ENCODE measurements at regions not wholly inside any gene's neighbourhood (a gene's known extent, or its start where the extent isn't known, plus 50 kb on each side); places are given as distances from the start of the nearest gene placed in this dataset.

DNA sequence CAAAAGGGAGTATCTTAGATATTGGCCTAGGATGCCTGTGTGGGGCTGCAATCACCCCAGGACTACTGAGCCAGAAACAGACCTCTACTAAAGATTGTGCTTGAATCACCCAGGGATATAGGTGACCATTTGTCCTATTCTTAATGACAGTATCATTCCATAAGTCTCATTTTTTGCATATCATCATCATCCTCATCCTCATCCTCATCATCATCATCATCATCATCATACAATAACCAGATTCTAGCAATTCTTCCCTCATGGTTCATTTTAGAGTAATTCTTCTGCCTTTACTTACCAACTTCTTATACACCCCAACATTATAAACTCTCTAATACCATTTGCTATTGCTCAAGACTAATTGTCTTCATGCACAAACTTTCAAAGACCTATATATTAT lies 226.6 kb downstream of the B3GLCT start:
- Histone ChIP-seq H3K4me3 (ENCODE audit: low read depth, low read length, poor library complexity, severe bottlenecking) (no peak overlapping the region), H4K20me1 (ENCODE audit: insufficient read depth, low read length) (no peaks in the 10 kb centered on the region), H3K9me3 (ENCODE audit: low read length) (no peaks in the 10 kb centered on the region), H3K4me2 (ENCODE audit: low read length) (no peak overlapping the region), H3K4me1 (ENCODE audit: insufficient read depth, low read length, poor library complexity, severe bottlenecking) (peaks cover 9% of the 10 kb centered on the region), H3K79me2 (ENCODE audit: insufficient read depth, low read depth, low read length) (no peaks in the 10 kb centered on the region), H2AFZ (ENCODE audit: low read length) (no peak overlapping the region), H3K9me2 (ENCODE audit: insufficient read depth, low read length) (no peaks in the 10 kb centered on the region), H3K36me3 (ENCODE audit: insufficient read depth, low read length) (no peaks in the 10 kb centered on the region), H3K27ac (ENCODE audit: low read depth, low read length, poor library complexity, severe bottlenecking) (no peak overlapping the region)
- intact Hi-C loops (cut with micrococcal nuclease; ENCODE audit: unreplicated experiment) = no loop called here
- CTCF ChIA-PET (ENCODE audit: unreplicated experiment) = no interaction called here
- no peak for DNase-seq (ENCODE audit: low spot score)
- TF ChIP-seq, protein P1, sequence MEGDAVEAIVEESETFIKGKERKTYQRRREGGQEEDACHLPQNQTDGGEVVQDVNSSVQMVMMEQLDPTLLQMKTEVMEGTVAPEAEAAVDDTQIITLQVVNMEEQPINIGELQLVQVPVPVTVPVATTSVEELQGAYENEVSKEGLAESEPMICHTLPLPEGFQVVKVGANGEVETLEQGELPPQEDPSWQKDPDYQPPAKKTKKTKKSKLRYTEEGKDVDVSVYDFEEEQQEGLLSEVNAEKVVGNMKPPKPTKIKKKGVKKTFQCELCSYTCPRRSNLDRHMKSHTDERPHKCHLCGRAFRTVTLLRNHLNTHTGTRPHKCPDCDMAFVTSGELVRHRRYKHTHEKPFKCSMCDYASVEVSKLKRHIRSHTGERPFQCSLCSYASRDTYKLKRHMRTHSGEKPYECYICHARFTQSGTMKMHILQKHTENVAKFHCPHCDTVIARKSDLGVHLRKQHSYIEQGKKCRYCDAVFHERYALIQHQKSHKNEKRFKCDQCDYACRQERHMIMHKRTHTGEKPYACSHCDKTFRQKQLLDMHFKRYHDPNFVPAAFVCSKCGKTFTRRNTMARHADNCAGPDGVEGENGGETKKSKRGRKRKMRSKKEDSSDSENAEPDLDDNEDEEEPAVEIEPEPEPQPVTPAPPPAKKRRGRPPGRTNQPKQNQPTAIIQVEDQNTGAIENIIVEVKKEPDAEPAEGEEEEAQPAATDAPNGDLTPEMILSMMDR (conservative IDR thresholded peaks at IDR 0.05; ENCODE audit: low read length) = no peak
- TF ChIP-seq EZH2phosphoT487 (IDR thresholded peaks at IDR 0.05; ENCODE audit: borderline replicate concordance, low read depth, low read length) = no peak
- POLR2A ChIA-PET = interaction anchor here (0.9 to 1.0 kb wide), 4 partner anchors 12 to 190 kb away, joined by 3 to 4 read pairs (median 3); no protein-coding TSS in a partner anchor
- BruUV-seq (replicated peaks) = no TSS peak

DNA sequence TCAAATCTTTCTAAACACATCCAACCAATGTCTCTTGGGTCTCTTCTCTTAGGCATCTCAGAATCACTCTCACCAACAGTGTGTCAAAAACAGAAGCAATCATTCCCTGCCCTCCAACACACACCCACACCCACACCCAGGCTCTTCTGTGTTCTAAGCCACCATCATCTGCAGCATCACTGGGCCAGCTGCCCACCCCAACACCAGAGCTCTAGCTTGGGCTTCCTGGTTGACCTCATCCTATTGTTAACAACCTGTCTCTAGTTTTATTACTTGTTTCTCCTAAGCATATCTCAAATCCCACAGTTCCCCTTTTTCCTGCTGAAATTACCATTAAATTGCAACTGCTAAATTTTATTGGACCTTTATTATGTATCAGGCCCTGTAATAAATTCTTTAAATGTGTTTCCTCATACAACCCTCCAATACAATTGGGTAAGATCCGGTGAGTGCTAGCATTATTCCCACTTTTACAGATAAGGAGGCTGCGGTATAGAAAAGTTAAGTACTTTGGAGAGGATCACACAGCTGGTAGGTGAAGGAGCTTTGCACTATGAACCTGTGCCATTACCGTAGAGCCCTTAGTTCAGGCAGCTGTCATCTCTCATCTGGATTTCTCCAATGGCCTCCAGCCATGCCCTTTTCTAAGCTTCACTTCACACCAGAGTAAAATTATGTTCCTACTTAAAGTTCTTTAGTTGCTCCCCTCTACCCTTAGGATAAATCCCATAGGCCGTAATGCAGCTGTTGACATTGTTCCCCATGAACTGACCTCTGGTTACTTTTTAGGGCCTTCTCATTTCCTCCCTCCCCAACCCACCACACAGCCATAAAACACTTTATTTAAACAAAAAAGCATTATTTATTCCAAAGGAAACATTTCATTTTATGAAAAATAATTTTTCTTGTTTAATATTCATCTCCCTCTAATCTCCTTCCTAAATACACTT lies 227.7 kb downstream of the B3GLCT start:
- intact Hi-C loops (cut with micrococcal nuclease; ENCODE audit: unreplicated experiment) = no loop called here
- H3K4me3 ChIP-seq (ENCODE audit: low read depth, low read length, poor library complexity, severe bottlenecking) = no peak overlapping the region
- H2AFZ ChIP-seq (ENCODE audit: low read length) = no peak overlapping the region
- no peak overlapping the region for H3K4me2 ChIP-seq (ENCODE audit: low read length)
- TF ChIP-seq, protein P1 (conservative IDR thresholded peaks at IDR 0.05; ENCODE audit: low read length) = no peak
- TF ChIP-seq EZH2phosphoT487 (IDR thresholded peaks at IDR 0.05; ENCODE audit: borderline replicate concordance, low read depth, low read length) = no peak
- H3K79me2 ChIP-seq (ENCODE audit: insufficient read depth, low read depth, low read length) = no peaks in the 10 kb centered on the region
- CTCF ChIA-PET (ENCODE audit: unreplicated experiment) = no interaction called here
- DNase-seq (ENCODE audit: low spot score) = no peak
- no TSS peak for BruUV-seq (replicated peaks)
- peaks cover 9% of the 10 kb centered on the region for H3K4me1 ChIP-seq (ENCODE audit: insufficient read depth, low read length, poor library complexity, severe bottlenecking)
- POLR2A ChIA-PET = interaction anchor here (0.7 to 1.2 kb wide), 3 partner anchors 23 to 314 kb away, joined by 3 read pairs; no protein-coding TSS in a partner anchor
- no peaks in the 10 kb centered on the region for H3K36me3 ChIP-seq (ENCODE audit: insufficient read depth, low read length)
- no peaks in the 10 kb centered on the region for H3K9me2 ChIP-seq (ENCODE audit: insufficient read depth, low read length)
- H4K20me1 ChIP-seq (ENCODE audit: insufficient read depth, low read length) = no peaks in the 10 kb centered on the region
- no peak overlapping the region for H3K27ac ChIP-seq (ENCODE audit: low read depth, low read length, poor library complexity, severe bottlenecking)
- no peaks in the 10 kb centered on the region for H3K9me3 ChIP-seq (ENCODE audit: low read length)

DNA sequence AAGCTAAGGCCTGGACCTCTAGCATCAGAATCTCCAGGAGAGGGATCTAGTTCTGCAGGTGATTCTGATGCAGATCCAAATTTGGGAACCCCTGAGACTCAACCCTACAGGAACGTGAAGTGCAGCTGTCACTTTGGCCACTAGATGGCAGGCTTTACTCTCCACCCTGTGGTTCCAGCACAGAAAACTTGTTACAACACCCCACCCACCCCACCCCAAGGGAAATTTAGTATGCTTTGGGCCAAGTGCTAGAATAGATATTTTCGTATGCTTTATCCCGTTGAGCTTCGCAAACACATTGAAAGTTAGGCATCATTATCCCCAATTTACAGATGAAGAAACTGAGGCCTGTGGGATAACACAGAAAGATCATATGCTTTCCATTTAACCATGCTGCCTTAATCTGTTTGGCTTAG lies 232.0 kb downstream of the B3GLCT start:
- intact Hi-C loops (cut with micrococcal nuclease; ENCODE audit: unreplicated experiment) = loop anchor here (1.0 kb wide), 1 partner anchor 311 kb away; no protein-coding TSS in a partner anchor
- no TSS peak for BruUV-seq (replicated peaks)
- H3K79me2 ChIP-seq (ENCODE audit: insufficient read depth, low read depth, low read length) = no peaks in the 10 kb centered on the region
- no peak overlapping the region for H2AFZ ChIP-seq (ENCODE audit: low read length)
- no peaks in the 10 kb centered on the region for H4K20me1 ChIP-seq (ENCODE audit: insufficient read depth, low read length)
- no peak overlapping the region for H3K27ac ChIP-seq (ENCODE audit: low read depth, low read length, poor library complexity, severe bottlenecking)
- ChIA-PET POLR2A (interaction anchor here (0.6 kb wide), 1 partner anchor 20 kb away, joined by 3 read pairs; no protein-coding TSS in a partner anchor), CTCF (ENCODE audit: unreplicated experiment) (interaction anchor here (0.6 to 0.9 kb wide), 3 partner anchors 11 to 409 kb away, joined by 3 read pairs; no protein-coding TSS in a partner anchor)
- H3K36me3 ChIP-seq (ENCODE audit: insufficient read depth, low read length) = no peaks in the 10 kb centered on the region
- no peaks in the 10 kb centered on the region for H3K9me2 ChIP-seq (ENCODE audit: insufficient read depth, low read length)
- TF ChIP-seq EZH2phosphoT487 (IDR thresholded peaks at IDR 0.05; ENCODE audit: borderline replicate concordance, low read depth, low read length) = no peak
- TF ChIP-seq, protein P1 (conservative IDR thresholded peaks at IDR 0.05; ENCODE audit: low read length) = peak; percentile 76
- DNase-seq (ENCODE audit: low spot score) = peak; percentile 56
- H3K4me1 ChIP-seq (ENCODE audit: insufficient read depth, low read length, poor library complexity, severe bottlenecking) = no peaks in the 10 kb centered on the region
- H3K4me2 ChIP-seq (ENCODE audit: low read length) = no peak overlapping the region
- H3K4me3 ChIP-seq (ENCODE audit: low read depth, low read length, poor library complexity, severe bottlenecking) = no peak overlapping the region
- no peaks in the 10 kb centered on the region for H3K9me3 ChIP-seq (ENCODE audit: low read length)
